ENCODE measurements at regions not wholly inside any gene's neighbourhood (a gene's known extent, or its start where the extent isn't known, plus 50 kb on each side); places are given as distances from the start of the nearest gene placed in this dataset.

DNA sequence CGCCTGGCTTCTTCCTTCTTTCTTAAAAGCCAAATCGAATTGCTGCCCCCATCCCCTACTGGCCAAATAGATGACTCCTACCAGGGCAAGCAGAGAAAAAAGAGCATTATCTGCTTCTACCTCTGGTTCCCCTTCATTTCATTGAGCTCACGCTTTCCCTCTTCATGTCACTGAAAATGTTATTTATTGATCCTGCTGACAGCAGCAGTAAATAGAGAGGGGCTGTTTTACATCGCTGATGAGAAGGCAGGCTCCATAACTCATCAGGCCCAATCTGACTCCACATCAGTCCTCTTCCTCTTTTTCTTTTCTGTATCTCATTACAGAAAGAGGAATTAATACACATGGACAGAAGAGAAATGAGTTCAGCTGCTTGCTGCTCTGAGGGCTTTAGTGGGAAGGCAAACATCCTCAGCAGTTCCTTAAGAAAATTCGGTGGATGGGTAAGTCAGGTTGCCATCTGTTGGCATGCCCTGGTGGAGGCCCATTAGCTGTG, 904.1 kb downstream of the KCNMA1 start:
- TF ChIP-seq, protein P1, sequence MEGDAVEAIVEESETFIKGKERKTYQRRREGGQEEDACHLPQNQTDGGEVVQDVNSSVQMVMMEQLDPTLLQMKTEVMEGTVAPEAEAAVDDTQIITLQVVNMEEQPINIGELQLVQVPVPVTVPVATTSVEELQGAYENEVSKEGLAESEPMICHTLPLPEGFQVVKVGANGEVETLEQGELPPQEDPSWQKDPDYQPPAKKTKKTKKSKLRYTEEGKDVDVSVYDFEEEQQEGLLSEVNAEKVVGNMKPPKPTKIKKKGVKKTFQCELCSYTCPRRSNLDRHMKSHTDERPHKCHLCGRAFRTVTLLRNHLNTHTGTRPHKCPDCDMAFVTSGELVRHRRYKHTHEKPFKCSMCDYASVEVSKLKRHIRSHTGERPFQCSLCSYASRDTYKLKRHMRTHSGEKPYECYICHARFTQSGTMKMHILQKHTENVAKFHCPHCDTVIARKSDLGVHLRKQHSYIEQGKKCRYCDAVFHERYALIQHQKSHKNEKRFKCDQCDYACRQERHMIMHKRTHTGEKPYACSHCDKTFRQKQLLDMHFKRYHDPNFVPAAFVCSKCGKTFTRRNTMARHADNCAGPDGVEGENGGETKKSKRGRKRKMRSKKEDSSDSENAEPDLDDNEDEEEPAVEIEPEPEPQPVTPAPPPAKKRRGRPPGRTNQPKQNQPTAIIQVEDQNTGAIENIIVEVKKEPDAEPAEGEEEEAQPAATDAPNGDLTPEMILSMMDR (conservative IDR thresholded peaks at IDR 0.05 in 1 of 2, IDR thresholded peaks at IDR 0.05 in 1 of 2; ENCODE audit: low read depth in 1 of 2, low read length in 2 of 2), result no peak
- TF ChIP-seq EZH2 (IDR thresholded peaks at IDR 0.05; ENCODE audit: low read length, missing control alignments), result no peak
